ENCODE measurements at regions not wholly inside any gene's neighbourhood (a gene's known extent, or its start where the extent isn't known, plus 50 kb on each side); places are given as distances from the start of the nearest gene placed in this dataset.

GRCh38 chr6:48755315-48755714 lies 644.3 kb upstream of the PTCHD4 start:
- no peaks in the 10 kb centered on the region for H3K36me3 ChIP-seq (ENCODE audit: control insufficient read depth in 2 of 2, extremely low read depth in 1 of 2, insufficient read depth in 2 of 2, low read length in 2 of 2)
- dilution Hi-C loops (cut with MboI; ENCODE audit: extremely low pct_ligation_motif_present, low sequenced_read_pairs): no loop called here
- no peak overlapping the region for H3K27ac ChIP-seq (ENCODE audit: control insufficient read depth, insufficient read depth, low read length)
- no peaks in the 10 kb centered on the region for H3K79me2 ChIP-seq (ENCODE audit: control insufficient read depth, insufficient read depth, low read length)
- no peaks in the 10 kb centered on the region for H3K4me1 ChIP-seq (ENCODE audit: control insufficient read depth, extremely low read depth, insufficient read depth, low read length)
- H3K27me3 ChIP-seq (ENCODE audit: control insufficient read depth, extremely low read depth, insufficient read depth, low read length): no peaks in the 10 kb centered on the region
- H4K20me1 ChIP-seq (ENCODE audit: control insufficient read depth, extremely low read depth, insufficient read depth, low read length): no peaks in the 10 kb centered on the region
- H3K9ac ChIP-seq (ENCODE audit: control insufficient read depth, extremely low read depth, insufficient read depth, low read length): no peak overlapping the region
- no peaks in the 10 kb centered on the region for H3K9me1 ChIP-seq (ENCODE audit: control insufficient read depth, extremely low read depth, insufficient read depth, low read length)
- FAIRE-seq: no peak
- H3K4me2 ChIP-seq (ENCODE audit: control insufficient read depth, extremely low read depth, insufficient read depth, low read depth, low read length): no peak overlapping the region
- H2AFZ ChIP-seq (ENCODE audit: control insufficient read depth, low read length): no peak overlapping the region
- H3K4me3 ChIP-seq (ENCODE audit: control insufficient read depth in 2 of 3, extremely low read depth in 1 of 3, insufficient read depth in 2 of 3, low read depth in 1 of 3, low read length in 3 of 3): no peak overlapping the region
- DNase-seq (ENCODE audit: low read depth, low spot score): no peak
- no peak for TF ChIP-seq CTCF (optimal IDR thresholded peaks at IDR 0.05 in 1 of 3, IDR thresholded peaks at IDR 0.05 in 1 of 3, conservative IDR thresholded peaks at IDR 0.05 in 1 of 3; ENCODE audit: extremely low read depth in 1 of 3, insufficient read depth in 2 of 3, low read length in 3 of 3)
- TF ChIP-seq EZH2 (IDR thresholded peaks at IDR 0.05; ENCODE audit: low read length): no peak
- H3K9me3 ChIP-seq (ENCODE audit: control insufficient read depth, low read depth, low read length): peaks cover 2% of the 10 kb centered on the region

- peaks cover 2% of the 10 kb centered on the region for H3K9me3 ChIP-seq (ENCODE audit: control insufficient read depth, low read depth, low read length)
- H3K9me1 ChIP-seq (ENCODE audit: control insufficient read depth, extremely low read depth, insufficient read depth, low read length): no peaks in the 10 kb centered on the region
- TF ChIP-seq EZH2 (IDR thresholded peaks at IDR 0.05; ENCODE audit: low read length) (no peak), CTCF (optimal IDR thresholded peaks at IDR 0.05 in 1 of 3, IDR thresholded peaks at IDR 0.05 in 1 of 3, conservative IDR thresholded peaks at IDR 0.05 in 1 of 3; ENCODE audit: extremely low read depth in 1 of 3, insufficient read depth in 2 of 3, low read length in 3 of 3) (no peak)
- H4K20me1 ChIP-seq (ENCODE audit: control insufficient read depth, extremely low read depth, insufficient read depth, low read length): no peaks in the 10 kb centered on the region
- H3K27ac ChIP-seq (ENCODE audit: control insufficient read depth, insufficient read depth, low read length): no peak overlapping the region
- dilution Hi-C loops (cut with MboI; ENCODE audit: extremely low pct_ligation_motif_present, low sequenced_read_pairs): no loop called here
- DNase-seq (ENCODE audit: low read depth, low spot score): no peak
- FAIRE-seq: no peak
- no peak overlapping the region for H3K9ac ChIP-seq (ENCODE audit: control insufficient read depth, extremely low read depth, insufficient read depth, low read length)
- H3K27me3 ChIP-seq (ENCODE audit: control insufficient read depth, extremely low read depth, insufficient read depth, low read length): no peaks in the 10 kb centered on the region
- H3K79me2 ChIP-seq (ENCODE audit: control insufficient read depth, insufficient read depth, low read length): no peaks in the 10 kb centered on the region
- H3K36me3 ChIP-seq (ENCODE audit: control insufficient read depth in 2 of 2, extremely low read depth in 1 of 2, insufficient read depth in 2 of 2, low read length in 2 of 2): no peaks in the 10 kb centered on the region
- no peaks in the 10 kb centered on the region for H3K4me1 ChIP-seq (ENCODE audit: control insufficient read depth, extremely low read depth, insufficient read depth, low read length)
- H3K4me3 ChIP-seq (ENCODE audit: control insufficient read depth in 2 of 3, extremely low read depth in 1 of 3, insufficient read depth in 2 of 3, low read depth in 1 of 3, low read length in 3 of 3): no peak overlapping the region
- no peak overlapping the region for H3K4me2 ChIP-seq (ENCODE audit: control insufficient read depth, extremely low read depth, insufficient read depth, low read depth, low read length)
- no peak overlapping the region for H2AFZ ChIP-seq (ENCODE audit: control insufficient read depth, low read length)
Observed at GRCh38 chr6:48754641-48755040, 643.6 kb upstream of the PTCHD4 start.

Measured in keratinocyte (primary cell).